22Rv1 (cell line): ENCODE measurements at regions not wholly inside any gene's neighbourhood (a gene's known extent, or its start where the extent isn't known, plus 50 kb on each side); places are given as distances from the start of the nearest gene placed in this dataset.

ENCODE experiments used
- ZFX ChIP-seq: fragments of 450-650 bp; IDR thresholded peaks from 2 replicates; pipeline ENCODE4 v1.6.1; 2017; ENCODE audit warnings: antibody characterized with exemption, borderline replicate concordance
- TF ChIP-seq, protein P1 (sequence below): fragments of 450-650 bp; IDR thresholded peaks from 2 replicates; pipeline ENCODE4 v1.5.1; 2017; ENCODE audit warnings: mild to moderate bottlenecking

- TF ChIP-seq, protein P1, sequence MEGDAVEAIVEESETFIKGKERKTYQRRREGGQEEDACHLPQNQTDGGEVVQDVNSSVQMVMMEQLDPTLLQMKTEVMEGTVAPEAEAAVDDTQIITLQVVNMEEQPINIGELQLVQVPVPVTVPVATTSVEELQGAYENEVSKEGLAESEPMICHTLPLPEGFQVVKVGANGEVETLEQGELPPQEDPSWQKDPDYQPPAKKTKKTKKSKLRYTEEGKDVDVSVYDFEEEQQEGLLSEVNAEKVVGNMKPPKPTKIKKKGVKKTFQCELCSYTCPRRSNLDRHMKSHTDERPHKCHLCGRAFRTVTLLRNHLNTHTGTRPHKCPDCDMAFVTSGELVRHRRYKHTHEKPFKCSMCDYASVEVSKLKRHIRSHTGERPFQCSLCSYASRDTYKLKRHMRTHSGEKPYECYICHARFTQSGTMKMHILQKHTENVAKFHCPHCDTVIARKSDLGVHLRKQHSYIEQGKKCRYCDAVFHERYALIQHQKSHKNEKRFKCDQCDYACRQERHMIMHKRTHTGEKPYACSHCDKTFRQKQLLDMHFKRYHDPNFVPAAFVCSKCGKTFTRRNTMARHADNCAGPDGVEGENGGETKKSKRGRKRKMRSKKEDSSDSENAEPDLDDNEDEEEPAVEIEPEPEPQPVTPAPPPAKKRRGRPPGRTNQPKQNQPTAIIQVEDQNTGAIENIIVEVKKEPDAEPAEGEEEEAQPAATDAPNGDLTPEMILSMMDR: no peak
- no peak for TF ChIP-seq ZFX
These were observed 230.7 kb upstream of the TPRG1 start for GRCh38 chr3:188941103-188941502.
